Ovary (tissue), 3 donors: ENCODE measurements at regions not wholly inside any gene's neighbourhood (a gene's known extent, or its start where the extent isn't known, plus 50 kb on each side); places are given as distances from the start of the nearest gene placed in this dataset.

Experiments
- POLR2A ChIP-seq: fragments of 450-650 bp; IDR thresholded peaks from one replicate; pipeline ENCODE4 v1.6.1; 2017; ENCODE audit warnings: antibody characterized with exemption, mild to moderate bottlenecking, moderate library complexity
- TF ChIP-seq, protein P1 (sequence below), 3 donors: fragments of 450-650 bp in 2 of 3; fragments of 200-600 bp in 1 of 3; IDR thresholded peaks; one replicate each; pipeline versions ENCODE4 v1.5.1 to v1.8.0; 2016 to 2022; ENCODE audit warnings: antibody characterized with exemption in 3 of 3, mild to moderate bottlenecking in 1 of 3
- donor health status: DM: no; HTN: no; CAD: no.

DNA sequence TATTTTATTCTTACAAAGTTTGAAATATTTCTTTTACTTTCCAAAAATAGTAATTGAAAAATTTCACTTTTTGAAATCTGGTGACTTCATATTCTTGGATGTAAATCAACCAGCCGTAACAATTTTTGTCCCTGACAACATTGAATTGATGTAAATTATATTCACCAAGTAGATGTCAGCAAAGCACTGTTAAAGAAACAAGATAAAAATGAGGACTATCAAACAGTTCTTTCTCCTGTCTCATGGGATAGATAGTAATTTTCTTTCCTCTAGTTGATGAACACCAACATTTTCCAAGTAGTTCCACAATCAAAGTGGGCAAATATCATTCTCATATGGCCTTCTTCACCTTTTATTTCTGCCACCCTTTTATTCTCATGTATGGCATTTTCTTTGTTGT lies 1461.9 kb downstream of the MAT2B start:
- TF ChIP-seq, protein P1, sequence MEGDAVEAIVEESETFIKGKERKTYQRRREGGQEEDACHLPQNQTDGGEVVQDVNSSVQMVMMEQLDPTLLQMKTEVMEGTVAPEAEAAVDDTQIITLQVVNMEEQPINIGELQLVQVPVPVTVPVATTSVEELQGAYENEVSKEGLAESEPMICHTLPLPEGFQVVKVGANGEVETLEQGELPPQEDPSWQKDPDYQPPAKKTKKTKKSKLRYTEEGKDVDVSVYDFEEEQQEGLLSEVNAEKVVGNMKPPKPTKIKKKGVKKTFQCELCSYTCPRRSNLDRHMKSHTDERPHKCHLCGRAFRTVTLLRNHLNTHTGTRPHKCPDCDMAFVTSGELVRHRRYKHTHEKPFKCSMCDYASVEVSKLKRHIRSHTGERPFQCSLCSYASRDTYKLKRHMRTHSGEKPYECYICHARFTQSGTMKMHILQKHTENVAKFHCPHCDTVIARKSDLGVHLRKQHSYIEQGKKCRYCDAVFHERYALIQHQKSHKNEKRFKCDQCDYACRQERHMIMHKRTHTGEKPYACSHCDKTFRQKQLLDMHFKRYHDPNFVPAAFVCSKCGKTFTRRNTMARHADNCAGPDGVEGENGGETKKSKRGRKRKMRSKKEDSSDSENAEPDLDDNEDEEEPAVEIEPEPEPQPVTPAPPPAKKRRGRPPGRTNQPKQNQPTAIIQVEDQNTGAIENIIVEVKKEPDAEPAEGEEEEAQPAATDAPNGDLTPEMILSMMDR (IDR thresholded peaks at IDR 0.05): no peak
- no peak for TF ChIP-seq POLR2A
